ENCODE measurements at regions not wholly inside any gene's neighbourhood (a gene's known extent, or its start where the extent isn't known, plus 50 kb on each side); places are given as distances from the start of the nearest gene placed in this dataset.

DNA sequence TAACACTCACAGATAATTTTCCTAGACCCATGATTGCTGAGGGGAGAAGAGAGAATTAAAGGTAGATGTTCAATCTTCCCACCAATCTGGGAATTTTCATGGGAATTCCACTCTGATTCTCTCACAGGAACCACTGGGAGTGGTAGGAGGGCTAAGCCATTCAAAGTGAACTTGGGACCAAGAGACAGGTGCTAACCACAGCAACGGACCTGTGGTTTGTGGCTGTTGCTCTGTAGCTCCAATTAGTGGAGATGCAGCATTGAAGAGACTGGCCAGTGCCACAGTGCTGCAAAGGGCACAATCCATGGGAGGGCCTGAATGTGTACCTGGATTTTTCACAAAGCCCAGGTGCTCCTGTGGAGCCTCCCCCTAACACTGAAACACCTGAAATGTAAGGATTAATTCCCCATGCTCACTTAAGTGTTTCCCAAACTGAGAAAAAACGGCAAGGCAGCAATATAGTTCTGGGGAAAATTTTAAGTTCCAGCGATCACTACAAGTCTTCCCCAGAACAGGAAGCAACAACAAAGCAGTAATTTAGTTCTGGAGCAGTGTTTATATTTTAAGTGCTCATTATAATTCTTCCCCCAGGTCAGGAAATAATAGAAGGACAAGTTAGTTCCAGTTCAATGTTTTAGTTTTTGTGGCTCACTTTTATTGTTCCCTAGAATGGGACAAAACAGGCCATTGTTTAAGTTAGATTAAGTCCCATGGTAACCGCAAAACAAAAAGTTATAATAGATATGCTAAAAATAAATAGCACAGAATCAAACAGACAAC, 1045.8 kb downstream of the CNTNAP5 start:
- no peak for DNase-seq (ENCODE audit: low read depth in 3 of 3)

DNA sequence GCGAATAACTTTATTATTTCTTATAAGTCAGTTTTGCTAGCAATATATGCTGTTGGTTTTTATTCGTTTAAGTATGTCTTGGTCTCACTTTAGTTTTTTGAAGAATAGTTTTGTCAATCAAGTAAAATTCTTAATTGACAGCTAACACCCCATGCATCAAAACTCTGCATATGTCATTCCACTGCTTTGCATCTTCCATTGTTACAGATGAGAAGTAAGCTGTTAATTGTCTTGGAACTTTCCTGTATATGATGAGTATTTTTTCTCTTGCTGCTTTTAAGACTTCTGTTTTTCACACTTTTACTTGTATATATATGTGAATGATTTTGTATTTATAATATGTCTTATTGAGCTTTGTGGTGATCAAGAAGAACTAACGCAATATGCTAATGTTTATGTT, 1048.4 kb downstream of the CNTNAP5 start:
- no peak for DNase-seq (ENCODE audit: low read depth in 3 of 3)

- no peak for DNase-seq (ENCODE audit: low read depth in 3 of 3)
These were observed 1060.8 kb downstream of the CNTNAP5 start for GRCh38 chr2:125085904-125086303.

- DNase-seq (ENCODE audit: low read depth in 3 of 3), result no peak
These were observed 1061.5 kb downstream of the CNTNAP5 start for GRCh38 chr2:125086313-125087184.

GRCh38 chr2:125092276-125093009, 1067.4 kb downstream of the CNTNAP5 start:
- no peak for DNase-seq (ENCODE audit: low read depth in 3 of 3)

DNA sequence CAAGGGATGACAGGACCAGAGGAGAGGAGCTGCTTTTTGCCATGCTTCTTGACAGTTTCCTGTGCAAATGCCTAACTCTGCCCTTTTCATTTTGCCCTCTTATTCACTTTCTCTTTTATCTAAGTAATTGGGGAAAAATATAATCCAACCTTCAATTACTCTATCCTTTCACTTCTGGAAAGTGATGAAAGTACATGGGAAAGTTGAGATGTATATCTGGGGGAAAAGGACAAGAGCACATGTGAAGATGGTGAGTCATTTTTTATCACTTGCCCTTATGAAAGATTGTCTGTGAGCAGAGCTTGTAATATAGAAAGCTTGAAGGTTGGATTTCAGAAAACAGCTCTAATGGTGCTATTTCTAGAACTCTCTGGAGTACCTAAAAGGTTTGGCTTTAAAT, 1070.7 kb downstream of the CNTNAP5 start:
- DNase-seq (ENCODE audit: low read depth in 3 of 3), result no peak

GRCh38 chr2:125106710-125107109, 1081.6 kb downstream of the CNTNAP5 start:
- no peak for DNase-seq (ENCODE audit: low read depth in 3 of 3)

- DNase-seq (ENCODE audit: low read depth in 3 of 3), result no peak
These were observed 1082.4 kb downstream of the CNTNAP5 start for GRCh38 chr2:125107446-125107845.

DNA sequence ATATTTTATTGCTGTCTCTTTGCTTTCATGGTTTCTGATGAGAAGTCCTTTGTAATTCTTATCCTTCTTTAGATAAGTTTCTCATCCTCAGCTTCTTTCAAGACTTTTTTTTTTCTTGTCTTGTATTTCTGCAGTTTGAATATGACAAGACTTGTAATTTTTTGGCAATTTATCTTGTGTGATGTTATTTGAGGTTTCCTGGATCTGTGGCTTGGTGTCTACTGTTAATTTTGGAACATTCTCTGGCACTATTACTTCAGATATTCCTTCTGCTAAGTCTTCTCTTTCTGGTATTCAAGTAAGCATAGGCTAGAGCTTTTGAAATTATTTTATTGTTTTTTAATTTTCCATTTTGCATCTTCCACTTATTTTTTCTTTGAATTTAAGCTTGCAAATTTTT, 1083.2 kb downstream of the CNTNAP5 start:
- no peak for DNase-seq (ENCODE audit: low read depth in 3 of 3)

- DNase-seq (ENCODE audit: low read depth in 3 of 3), result no peak
These were observed 1100.8 kb downstream of the CNTNAP5 start for GRCh38 chr2:125125902-125126301.

DNA sequence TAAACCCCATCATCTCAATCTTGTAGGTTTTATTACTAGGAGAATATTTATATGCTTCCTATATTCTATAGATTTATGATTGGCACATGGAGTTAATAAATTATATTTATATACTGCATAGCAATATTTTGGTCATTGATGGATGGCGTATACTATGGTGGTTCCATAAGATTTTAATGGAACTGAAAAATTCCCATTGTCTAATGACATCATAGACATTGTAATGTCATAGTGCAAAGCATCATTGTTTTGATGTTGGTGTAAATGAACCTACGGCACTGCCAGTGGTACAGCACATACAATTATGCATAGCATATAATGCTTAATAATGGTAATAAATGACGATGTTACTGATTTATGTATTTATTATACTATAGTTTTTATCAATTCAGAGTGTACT, 1135.9 kb downstream of the CNTNAP5 start:
- no peak for DNase-seq (ENCODE audit: low read depth in 3 of 3)

DNA sequence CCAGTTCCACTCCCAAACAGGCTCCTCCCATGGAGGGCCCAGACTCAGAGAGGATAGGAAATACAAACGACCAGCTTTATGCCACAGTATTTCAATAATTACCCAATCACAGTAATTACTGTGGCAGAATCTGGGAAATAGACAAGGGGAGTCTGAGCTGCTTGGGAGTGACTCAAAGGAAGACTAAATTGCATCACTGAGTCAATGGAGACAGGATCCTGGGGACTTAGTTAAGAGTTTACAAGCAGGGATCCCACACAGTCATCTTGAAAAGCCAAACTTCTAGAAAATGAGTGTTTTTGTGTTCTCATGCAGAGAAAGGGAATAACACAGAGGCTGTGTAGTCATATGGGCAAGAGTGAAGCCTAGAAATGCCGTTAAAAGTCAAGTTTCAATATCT, 1142.1 kb downstream of the CNTNAP5 start:
- no peak for DNase-seq (ENCODE audit: low read depth in 3 of 3)

- DNase-seq (ENCODE audit: low read depth in 3 of 3), result no peak
These were observed 1142.7 kb downstream of the CNTNAP5 start for GRCh38 chr2:125167820-125168219.

DNA sequence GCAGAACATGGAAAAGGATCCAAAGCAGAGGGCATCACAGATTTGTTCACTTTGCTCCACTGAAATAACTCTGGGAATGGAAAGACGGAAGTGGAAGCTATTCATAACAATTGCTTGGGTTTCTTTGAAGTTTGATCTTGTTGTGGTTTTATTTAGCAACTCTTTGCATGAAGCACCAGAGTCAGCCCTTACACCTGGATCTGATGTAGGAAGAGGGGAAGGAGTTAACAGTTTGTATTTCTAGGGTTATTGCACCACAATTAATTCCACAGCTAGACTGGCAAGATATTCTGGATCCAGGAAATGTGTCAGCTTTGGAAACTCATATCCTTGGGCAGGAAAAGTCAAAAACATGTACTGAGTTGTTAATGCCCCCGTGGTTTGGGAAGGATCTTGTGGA, 1143.4 kb downstream of the CNTNAP5 start:
- no peak for DNase-seq (ENCODE audit: low read depth in 3 of 3)

DNA sequence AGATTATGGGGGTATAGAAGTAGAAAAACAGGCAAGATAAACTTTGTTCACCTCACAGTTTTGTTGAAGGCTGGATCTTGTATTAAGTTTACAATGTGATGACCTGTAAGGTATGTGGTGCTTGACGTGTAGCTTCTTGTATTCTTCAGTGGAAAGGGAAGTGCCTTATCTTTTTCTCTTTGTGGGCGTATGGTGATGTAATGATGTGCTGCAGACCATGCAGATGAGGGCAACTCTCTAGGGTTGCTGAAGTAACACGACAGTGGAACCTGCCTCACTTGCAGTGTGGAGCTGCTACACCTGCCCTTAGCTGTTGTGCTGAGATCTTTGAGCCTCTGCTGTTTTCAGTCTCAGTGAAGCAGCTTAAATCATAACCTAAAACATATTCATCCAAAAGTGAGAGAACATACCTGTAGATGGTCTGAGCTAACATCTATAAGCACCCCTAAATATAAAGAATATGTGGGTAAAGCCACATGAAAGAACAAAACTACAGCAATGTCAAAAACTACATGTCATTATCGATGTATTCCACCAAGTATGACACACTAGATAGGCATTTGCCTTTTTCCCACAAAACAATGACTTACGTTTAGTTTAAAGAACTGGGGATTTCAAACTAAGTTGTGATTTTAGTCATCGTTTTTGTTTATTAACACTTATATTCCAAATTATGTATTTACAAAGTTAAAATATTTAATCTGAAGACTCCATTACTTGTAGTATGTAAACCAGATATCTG, 1144.1 kb downstream of the CNTNAP5 start:
- DNase-seq (ENCODE audit: low read depth in 3 of 3), result no peak

- DNase-seq (ENCODE audit: low read depth in 3 of 3), result no peak
These were observed 1144.7 kb downstream of the CNTNAP5 start for GRCh38 chr2:125169764-125170146.

GRCh38 chr2:125172181-125172580, 1147.1 kb downstream of the CNTNAP5 start:
- no peak for DNase-seq (ENCODE audit: low read depth in 3 of 3)

DNA sequence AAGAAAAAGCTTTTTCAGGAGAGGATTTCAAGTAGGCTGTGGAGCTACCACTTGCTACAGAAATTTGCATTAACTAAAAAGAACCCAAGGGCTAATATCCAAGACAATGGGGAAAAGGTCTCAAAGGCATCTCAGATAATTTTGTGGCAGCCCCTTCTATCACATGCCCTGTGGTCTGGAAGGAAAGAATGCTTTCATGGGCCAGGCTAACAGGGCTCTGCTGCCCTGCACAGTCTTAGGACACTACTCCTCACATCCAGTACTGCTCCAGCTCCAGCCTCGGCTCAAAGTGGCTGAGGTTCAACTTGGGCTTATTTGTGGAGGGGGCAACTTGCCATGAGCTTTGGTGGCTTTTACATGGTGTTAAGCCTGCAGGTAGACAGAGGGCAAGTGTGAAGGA, 1150.3 kb downstream of the CNTNAP5 start:
- no peak for DNase-seq (ENCODE audit: low read depth in 3 of 3)

GRCh38 chr2:125185691-125186270, 1160.7 kb downstream of the CNTNAP5 start:
- DNase-seq (ENCODE audit: low read depth in 3 of 3), result no peak

DNA sequence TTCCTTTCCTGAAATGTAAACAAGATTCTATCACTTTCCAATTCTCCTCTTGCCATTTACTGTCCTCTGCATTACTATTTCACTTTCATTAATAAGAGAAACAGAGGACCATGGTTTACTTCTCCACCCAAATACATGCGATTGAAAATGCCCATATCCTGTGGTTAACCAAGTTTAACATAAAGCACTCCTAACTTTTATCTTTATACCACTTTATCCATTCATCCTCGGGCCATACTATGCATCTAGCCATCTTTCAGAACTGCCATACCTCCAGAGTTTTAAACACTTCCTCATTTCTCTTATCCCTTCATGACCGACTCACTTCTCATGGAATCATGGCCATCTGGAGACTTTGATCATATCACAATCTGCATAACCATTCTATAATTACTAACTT, 1182.3 kb downstream of the CNTNAP5 start:
- DNase-seq (ENCODE audit: low read depth in 3 of 3), result no peak

DNA sequence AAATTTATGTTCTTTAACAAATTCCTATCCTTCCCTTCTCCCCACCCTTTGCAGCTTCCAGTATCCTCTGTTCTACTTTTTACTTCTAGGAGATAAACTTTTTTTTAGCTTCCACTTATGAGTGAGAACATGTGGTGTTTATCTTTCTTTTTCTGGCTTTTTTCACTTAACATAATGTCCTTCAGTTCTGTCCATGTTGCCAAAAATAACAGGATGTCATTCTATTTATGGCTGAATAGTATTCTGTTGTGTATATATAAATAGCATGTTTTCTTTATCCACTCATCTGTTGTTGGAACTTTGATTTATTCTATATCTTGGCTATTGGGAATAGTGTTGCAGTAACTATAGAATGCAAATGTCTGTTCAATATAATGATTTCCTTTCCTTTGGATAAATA, 1191.2 kb downstream of the CNTNAP5 start:
- DNase-seq (ENCODE audit: low read depth in 3 of 3), result no peak
